Fibroblast of peridontal ligament (primary cell): ENCODE measurements at regions not wholly inside any gene's neighbourhood (a gene's known extent, or its start where the extent isn't known, plus 50 kb on each side); places are given as distances from the start of the nearest gene placed in this dataset.

ENCODE experiments used
- DNase-seq: peaks from one replicate; pipeline ENCODE4 v3.0.0-alpha.2; 2010; ENCODE audit errors: extremely low read depth

DNA sequence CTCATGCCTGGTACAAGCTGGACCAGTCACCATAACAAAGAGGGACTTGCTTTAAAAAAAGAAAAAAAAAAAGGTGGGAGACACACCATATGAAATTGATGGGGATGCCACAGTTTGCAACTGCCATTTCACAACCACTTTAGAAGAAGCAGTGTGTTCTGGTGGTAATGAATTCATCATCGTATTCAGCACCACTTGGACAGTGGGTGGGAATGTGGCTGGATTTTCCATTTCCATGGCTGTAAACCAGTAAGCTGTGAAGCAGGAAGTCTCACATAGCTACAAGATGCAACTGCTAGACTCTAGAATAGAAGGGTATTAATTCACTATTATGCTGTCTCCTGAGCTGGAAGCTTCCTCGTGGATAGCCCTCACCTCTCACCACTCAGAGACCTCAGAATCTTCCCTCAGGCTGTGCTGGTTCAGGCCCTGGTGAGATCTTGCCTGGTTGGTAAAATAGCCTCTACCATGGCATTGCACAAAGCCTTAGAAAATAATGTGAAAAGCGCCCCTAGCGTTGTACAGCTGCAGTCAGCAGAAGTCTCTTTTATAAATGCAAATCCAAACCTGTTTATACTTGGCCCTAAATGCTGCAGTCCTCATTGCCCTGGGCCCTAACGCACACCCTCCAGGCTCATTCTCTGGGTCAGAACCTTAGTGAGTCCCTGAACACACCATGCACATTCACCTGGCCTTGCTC lies 150.7 kb downstream of the KCTD15 start:
- no peak for DNase-seq

DNA sequence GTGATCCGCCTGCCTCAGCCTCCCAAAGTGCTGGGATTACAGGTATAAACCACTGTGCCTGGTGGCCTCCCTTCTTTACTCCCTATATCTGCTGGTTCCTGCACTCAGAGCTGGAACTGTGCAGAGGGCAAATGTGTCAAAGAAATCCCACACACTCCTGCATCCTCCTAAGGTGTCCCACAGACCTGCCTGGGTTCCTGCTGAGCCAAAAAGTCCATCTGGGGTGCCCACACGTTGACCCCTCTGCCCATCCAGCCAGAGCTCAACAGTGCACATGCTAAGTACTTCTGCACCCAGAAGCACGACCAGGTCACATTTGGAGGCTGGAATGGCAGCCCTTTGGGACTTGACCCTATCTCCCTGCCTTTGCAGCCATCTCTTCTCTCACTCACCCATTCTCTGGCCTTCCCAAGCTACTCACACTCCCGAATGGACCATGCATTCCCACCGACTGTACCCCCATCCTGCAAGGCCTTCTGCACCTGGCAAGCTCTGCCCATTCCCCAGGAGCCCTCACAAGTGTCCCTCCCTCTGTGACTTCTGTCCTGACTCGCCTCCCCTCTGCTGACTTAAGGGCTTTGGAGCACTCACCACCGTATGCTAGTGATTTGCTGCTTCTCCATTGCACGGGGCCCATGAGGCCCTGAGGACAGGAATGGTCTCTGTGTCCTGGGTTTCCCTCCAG lies 152.1 kb downstream of the KCTD15 start:
- DNase-seq = no peak

DNA sequence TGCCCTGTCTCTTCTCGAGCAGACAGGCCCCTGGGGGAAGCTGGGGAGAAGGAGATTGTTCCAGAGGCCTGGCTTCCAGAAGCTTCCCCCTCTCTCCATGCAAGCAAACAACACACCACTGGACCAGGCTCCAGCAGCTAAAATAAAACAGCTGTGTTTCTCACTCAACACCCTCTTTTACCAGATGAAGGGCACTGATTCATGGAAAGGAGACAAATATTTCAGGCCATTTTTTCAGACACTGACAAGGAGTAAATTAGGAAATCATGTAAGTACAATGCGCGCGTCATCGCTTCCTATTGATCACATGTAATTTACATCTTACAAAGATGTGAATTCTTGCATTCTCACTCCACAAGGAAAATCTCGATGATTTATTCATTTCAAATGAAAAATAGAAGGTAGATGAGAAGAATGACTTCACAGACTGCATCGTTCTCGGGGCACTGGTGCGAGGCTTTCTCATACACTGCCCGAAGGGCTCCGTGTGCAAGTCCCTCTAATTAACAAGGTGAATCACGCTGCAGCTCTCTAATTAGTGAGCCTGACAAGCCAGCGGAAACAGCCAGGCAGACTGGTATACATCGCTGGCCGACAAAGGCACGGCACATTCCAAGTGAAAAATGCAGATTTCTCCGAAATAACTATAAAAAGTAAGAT lies 153.6 kb downstream of the KCTD15 start:
- DNase-seq = no peak

DNA sequence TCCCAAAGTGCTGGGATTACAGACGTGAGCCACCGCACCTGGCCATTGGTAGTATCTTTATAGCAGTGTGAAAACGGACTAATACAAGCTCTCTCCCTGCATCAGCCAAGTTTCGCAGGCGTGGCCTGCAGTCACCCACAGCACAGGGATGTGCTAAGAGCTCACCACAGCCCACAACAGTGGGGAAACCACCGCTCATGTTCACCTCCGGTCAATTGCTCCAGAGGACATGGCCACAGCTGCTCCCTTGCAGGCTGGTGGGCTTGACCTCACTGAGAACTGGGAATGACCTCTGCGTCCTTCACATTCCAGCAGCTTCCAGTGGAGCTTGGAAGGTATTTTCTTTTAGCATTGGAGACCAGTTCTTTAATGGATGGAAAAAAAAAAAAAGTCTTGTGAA lies 156.4 kb downstream of the KCTD15 start:
- no peak for DNase-seq

DNA sequence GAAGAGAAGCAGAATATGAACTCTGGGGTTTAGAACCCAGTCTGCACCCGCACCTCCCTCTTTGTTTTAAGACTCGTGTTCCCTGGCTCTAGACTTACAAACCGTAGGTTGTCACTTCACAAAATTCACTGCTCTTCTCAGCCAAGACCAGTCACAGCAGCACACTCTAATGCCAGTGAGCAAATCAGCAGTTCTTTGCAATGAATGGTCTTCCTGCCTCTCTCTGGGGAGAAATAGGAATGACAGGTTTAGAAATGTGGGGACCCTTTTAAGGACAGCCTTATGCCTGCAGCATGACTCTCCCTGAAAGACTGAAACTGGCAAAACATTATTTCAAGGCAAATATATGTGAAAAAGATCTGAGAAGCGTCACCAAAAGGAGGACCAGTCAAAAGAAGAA lies 156.9 kb downstream of the KCTD15 start:
- DNase-seq = no peak

DNA sequence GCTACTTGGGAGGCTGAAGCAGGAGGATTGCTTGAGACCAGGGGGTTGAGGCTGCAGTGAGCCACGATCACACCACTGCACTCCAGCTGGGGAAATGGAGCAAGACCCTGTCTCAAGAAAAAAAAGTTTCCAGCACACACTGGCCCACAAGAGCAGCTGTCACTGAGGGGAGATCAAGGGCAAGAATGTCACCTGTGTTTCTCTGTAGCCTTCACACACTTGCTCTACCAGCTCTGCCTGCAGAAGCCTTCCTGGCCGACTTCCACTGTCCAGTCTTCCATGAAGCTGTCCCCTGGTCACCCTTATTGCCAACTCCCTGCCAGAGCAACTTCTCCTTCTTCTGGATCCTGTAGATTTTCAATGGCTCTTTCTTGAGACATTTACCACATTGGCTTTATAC lies 158.0 kb downstream of the KCTD15 start:
- no peak for DNase-seq

DNA sequence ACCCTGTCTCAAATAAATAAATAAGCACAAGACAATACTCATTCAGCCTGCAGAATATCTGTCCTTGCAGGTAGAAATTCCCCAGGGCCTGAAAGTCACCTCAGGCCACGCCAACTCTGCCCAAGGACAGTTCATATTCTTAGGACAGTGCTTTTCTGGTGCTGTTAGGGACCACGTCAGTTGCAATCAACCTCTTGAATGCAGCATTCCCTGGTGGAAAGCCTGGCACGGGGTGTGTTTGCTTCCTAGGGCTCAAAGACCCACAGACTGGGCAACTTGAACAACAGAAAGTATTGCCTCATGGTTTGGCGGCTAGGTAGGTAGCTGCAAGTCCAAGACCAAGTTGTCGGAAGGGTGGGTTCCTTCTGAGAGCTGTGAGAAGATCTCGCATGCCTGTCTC lies 160.3 kb downstream of the KCTD15 start:
- no peak for DNase-seq

DNA sequence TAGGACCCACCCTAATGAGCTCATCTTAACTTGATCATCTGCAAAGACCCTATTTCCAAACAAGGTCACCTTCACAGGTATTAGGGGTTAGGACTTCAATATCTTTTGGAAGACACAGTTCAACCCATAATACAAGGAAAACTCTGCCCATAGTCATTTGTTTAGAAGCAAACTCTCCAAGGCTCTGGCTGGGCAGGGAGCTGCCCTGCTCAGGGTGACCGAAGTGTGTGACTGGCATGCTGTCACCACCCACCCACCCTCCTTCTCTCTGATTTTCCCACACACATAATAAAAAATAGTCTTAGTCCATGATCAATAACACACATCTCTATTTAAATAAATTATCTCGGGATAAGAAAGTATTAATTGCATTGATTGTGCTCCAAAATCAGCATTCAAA lies 161.1 kb downstream of the KCTD15 start:
- no peak for DNase-seq

DNA sequence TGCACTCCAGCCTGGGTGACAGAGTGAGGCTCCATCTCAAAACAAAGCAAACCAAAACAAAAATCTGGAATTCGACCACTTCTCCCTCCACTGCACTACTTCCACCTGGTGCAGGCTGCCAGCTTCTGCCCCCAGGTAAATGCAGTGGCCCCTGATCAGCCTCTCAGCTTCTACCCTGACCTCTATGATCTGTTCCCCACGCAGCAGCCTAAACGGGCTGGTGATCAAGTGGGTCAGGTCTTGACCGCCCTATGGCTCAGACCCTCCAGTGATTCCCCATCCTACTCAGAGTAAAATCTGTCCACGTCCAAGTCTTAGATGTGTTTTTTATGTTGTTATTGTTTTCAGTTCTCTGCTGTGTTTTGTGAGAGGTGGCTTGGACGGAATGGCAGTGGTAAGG lies 163.9 kb downstream of the KCTD15 start:
- DNase-seq = no peak

DNA sequence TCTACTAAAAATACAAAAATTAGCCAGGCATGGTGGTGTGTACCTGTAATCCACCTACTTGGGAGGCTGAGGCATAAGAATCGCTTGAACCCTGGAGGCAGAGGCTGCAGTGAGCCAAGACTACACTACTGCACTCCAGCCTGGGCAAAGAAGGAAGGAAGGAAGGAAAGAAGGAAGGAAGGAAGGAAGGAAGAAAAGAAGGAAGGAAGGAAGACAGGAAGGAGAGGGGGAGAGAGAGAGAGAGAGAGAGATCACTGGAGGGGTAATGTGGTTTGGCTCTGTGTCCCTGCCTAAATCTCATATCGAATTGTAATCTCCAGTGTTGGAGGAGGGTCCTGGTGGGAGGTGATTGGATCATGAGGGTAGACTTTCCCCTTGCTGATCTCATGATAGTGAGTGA lies 165.5 kb downstream of the KCTD15 start:
- DNase-seq = no peak

DNA sequence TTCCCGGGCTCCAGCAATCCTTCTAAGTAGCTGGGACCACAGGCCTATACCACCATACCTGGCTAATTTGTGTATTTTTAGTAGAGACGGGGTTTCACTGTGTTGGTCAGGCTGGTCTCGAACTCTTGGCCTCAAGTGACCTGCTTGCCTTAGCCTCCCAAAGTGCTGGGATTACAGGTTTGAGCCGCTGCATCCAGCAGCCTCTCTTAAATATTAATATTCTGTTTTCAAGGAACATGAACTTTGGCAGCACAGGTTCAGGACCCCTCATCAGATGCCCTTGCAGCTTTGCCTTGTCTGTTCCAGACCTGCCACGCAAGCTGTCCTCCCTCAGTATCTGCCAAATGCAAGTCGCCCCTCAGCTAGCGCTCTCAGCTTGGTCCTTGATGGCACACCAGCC lies 166.8 kb downstream of the KCTD15 start:
- DNase-seq = no peak

DNA sequence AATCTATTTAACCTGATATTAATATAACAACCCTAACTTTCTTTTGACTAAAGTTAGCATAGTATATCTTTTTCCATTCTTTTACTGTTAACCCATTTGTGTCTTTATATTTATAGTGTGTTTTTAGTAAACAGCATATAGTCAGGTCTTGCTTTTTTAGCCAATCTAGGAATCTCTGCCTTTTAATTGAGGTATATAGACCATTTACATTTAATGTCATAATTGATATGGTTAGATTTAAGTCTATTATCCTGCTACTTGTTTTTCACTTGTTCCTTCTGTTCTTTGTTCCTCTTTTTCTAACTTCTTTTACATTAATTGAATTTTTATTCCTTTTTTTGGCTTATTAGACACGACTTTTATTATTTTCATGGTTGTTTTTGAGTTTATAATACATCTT lies 174.4 kb downstream of the KCTD15 start:
- DNase-seq = no peak

DNA sequence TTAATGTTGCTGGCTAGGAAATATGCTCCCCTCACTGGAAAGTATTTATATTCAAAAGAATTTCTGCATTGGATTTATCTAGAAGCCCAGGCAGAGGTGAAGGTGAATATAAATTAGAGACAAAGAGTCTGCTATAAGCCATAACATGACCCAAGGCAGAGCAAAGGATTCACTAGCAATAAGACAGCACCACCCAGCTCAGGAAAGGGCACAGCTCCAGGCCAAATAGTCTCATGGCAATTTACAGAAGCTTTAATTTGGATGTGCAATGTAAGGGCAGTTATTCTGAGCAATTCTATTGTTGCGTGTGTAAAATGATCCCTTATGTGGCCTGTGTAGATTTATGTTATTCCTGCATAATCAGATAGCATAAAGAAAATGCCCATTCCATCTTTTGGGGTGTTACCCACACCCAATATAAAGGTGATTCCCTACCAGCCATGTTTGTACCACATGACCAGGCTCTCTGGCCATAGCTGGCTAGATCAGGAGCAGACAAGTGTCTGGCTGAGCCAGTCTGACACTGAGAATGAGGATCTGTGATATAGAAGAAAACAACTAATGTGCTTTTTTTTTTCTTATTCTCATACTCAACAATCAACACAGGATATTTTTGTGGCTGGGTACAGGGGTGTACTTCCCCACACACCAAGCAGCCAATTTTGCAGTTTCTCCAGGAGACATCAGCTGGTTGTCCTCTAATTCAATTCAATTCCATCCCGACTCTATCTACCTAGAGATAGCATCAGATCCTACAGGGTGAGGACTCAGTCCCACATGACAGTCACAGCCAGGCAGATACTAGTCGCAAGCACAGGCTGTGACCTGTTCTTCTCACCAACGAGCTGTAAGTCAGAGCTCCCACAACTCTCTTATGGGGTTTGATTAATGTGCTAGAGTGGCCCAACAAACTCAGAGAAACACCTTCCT lies 181.4 kb downstream of the KCTD15 start:
- DNase-seq = no peak

DNA sequence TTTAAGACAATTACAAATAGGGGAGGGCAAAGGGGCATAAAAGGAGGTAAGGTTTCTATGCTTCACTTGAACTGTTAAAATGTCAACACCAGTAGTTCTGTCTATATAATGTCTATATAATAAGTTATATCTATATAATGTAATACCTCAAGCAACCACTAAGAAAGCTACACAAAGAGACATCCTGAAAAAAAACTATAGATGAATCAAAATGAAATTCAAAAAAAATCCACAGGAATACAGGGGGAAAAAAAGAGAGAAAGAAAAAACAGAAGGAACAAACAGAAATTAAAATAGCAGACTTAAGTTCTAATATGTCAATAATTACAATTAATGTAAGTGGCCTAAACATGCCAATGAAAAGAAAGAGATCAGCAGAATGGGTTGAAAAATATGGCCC lies 186.0 kb downstream of the KCTD15 start:
- DNase-seq = no peak

DNA sequence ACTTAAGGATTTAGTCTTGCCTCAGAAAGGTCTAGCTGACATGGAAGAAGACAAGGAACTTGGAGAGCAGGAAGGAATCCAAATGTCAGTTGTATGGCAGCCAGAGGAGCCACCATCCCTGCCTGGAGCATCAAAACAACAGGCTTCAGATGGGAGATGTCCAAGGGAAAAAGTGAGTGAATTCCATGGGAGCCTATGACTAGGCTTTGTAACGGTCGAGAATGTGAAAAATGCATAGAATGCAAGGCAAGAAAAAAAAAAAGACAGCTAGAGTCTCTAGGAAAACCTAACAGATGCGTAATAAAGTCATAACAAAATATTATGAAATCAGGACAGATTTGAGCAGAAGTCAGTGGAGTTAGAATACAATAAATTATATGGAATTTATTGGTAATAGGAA lies 183.7 kb upstream of the LSM14A start:
- no peak for DNase-seq

DNA sequence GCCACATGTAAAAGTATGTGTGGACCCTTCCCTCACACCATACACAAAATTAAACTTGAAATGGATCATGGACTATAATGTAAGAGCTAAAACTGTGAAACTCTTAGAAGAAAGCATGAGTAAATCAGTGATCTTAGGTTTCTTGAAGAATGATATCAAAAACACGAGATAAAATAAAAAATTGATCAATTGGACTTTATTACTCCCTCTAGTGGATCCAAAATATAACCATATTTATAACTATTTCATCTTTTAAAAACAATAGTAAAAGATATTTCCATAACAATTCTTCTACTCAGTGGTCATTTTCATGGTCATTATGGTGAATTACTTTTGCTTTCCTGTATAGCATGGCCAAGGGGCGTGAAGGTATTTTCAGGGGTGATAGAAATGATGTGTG lies 174.6 kb upstream of the LSM14A start:
- peak; percentile 27 for DNase-seq

DNA sequence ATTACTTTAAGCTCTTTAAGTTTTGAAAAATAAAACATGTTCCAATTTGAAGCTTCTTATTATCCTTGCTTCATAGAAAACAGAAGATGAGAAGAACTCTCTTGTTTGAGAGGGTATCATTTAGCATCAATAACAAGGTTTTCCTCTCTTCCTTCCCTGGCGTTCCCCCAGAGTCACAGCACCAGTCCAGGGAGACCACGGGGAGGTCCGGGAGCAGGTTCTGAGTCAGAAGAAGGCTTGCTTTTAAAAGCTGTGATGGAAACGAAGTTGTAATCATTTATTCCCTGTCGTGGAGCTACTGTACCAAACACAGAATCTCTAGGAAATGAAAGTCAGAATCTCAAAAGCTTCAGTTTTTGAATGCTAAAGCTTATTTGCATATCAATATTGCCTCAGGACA lies 174.0 kb upstream of the LSM14A start:
- no peak for DNase-seq

DNA sequence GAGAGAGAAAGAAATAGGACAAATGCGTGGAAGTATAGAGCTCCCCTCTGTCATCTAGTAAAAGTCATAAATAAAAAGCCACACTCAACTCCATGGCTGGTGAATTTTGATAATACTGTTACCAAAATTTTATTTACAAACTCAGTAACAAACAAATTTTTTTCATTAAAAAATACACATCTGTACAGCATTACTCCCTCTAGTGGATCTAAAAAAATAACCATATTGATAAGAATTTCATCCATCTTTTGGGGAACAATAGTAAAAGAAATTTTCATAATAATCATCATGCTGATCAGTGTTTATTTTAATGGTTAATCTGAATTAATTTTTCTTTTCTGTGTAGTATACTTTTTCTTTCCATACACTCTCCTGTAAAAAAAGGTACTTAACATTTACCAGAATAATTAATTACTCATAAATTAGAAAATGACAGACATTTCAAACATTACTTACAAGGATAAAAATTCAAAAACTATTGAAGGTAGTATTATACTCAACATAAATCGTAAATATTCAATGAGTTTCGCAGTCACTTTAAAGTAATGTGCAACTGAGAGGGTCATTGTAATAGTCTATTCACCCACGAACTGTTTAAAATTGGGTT lies 173.5 kb upstream of the LSM14A start:
- peak; percentile 42 for DNase-seq

DNA sequence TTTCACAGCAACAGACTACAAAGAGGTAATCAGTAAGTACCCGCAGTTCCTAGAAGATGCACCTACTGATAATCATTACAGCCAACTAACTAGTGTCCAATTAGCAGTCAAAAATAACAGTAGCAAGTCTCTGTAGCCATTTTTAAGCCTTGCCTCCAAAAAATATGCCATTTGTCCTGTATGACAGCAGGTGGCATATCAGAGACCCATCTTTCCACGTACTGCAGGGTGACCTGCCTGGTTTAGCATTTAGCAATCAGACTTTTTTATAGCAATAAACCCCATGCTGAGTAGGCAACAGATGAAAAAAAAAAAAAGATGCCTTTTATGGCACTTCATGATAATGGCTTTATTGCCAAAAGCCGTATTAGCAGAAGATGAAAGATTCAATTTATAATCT lies 155.3 kb upstream of the LSM14A start:
- no peak for DNase-seq

DNA sequence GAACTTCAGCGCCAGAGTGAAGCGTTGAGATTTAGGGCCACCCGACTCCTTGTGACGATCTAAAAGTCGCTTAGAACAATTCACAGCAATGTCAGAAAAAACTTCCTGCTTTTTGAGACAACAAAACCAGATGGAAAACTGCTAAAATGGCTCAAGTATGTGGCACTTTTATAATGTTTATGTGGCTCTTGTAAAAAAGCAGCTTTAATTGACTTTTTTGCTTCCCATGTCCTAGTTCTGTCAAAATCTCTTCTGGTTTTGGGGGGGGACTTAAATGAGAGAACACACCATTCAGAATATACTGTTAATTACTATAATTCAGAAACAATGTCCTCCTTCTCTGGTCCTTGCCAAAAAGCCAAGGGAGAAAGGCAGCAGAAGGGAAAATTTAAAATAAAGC lies 154.7 kb upstream of the LSM14A start:
- no peak for DNase-seq

DNA sequence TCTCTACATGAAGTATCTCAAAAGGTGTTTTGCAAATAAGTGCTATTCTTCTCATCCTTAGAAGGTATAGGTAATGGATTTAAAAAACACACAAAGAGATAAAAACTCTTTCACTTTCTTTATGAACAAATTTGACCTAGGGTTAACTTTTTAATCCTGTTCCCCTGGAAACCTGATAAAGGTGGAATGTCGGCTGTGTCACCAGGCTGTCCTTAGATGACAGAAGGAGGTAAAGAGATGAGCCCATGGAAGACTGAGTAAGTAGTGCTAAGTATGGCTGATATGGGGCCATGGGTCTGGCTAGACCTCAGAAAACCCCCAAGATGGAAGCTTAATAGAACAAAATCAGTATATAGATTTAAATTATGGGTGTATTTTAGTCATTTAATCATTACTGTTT lies 153.8 kb upstream of the LSM14A start:
- no peak for DNase-seq

DNA sequence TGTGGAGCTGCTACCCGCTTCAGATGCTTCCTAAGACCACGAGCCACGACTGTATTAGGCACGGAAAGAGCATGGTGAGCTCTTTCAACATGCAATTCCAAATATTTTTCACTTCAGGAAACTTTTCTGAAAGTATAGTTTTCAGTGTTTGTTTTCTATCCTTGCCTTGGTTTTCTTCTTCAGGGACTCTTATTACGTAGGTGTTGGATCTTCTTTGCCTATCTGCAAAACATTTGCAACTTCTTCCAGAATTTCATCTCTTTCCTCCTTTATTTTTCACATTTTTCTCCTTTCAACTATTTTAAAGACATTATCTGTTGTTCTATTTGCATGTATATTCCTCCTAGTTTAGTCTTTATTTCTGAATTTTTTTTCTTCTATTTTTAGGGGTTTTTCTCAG lies 148.9 kb upstream of the LSM14A start:
- DNase-seq = no peak
